ENCODE measurements at regions not wholly inside any gene's neighbourhood (a gene's known extent, or its start where the extent isn't known, plus 50 kb on each side); places are given as distances from the start of the nearest gene placed in this dataset.
"Not testable (repeated sequence)": the region's sequence is repeated elsewhere in the genome, so short reads cannot be mapped to it uniquely, and the experiment has no call there.

DNA sequence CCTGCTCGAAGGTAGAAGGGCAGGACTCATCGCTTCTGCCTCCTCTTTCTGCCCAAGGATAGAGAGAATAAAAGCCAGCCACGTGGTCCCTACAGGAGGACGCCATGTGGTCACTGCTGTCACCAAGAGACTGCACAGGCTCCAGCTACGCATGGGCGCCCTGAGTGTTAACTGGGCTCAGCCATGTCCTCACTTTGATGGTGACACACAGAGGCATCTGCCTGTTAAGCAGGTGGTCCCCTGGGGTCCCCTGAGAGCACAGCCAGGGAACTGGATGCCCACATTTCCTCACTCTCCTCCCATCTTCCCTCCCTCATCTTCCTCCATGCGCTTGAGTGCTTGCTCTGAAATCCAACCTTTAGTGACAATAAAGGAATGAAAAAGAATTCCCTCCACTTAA, 152.6 kb downstream of the LAT start:
- H3K36me3 ChIP-seq (replicated peaks in 1 of 2; ENCODE audit: insufficient read depth in 1 of 2, low read depth in 2 of 2); H3K9me3 ChIP-seq; H3K27ac ChIP-seq; intact Hi-C loops (cut with DNase I); H3K4me3 ChIP-seq; H3K27me3 ChIP-seq; H3K4me1 ChIP-seq; ATAC-seq; DNase-seq: not testable (repeated sequence)
- 62 to 63% methylated on average over 7 of the region's 7 CpGs for WGBS, 2 donors

DNA sequence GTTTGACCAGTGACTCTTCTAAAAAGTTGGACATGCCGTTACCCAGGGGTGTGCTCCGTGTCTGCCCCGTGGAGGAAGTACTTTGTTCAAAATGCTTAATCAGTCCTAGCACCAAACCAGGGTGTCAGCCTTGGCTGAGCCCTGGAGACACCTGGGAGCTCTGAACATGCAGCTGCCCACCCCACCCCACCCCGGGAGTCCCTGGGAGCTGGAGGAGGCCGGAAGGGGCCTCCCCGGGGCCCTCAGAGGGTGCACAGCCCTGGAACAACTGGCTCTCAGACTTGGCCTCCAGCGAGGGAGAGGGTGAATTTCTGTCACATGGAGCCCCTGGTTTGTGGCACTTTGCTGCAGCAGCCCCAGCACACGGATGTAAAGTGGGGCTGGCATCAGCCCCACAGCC, 152.1 kb downstream of the LAT start:
- intact Hi-C loops (cut with DNase I); H3K27me3 ChIP-seq; H3K4me3 ChIP-seq; H3K27ac ChIP-seq; H3K36me3 ChIP-seq (replicated peaks in 1 of 2; ENCODE audit: insufficient read depth in 1 of 2, low read depth in 2 of 2); H3K4me1 ChIP-seq; ATAC-seq; DNase-seq; H3K9me3 ChIP-seq: not testable (repeated sequence)
- WGBS, 2 donors: 56 to 62% methylated on average over 4 to 8 of the region's 8 CpGs

DNA sequence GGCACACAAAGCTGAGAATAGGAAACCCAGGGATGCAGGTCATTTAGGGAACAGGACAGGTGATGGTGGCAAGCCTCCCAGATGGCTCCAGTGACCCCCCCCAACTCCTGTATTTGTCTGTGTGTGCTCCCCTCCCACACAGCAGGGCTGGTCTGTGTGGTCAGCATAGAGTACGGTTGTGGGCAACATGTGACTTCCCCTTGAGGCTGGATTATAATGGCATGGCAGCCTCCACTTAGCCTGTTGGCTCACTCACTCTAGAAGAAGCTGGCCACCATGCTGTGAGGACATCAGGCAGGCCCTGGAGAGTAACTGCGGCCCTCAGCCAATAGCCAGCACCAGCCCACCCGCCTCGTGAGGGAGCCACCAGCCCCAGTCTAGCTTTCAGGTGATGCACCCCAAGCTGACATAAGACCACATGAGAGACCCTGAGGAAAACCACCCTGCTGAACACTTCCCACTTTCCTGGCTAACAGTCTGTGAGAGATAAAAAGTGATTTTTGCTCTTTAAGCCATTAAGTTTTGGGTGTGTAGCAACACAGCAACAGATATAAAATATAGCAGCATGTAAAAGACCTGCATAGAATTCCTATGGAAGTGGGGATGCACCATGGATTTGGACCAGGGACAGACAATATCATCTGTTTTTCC, 151.3 kb downstream of the LAT start:
- H3K27me3 ChIP-seq; intact Hi-C loops (cut with DNase I); H3K27ac ChIP-seq; H3K4me3 ChIP-seq; H3K9me3 ChIP-seq; ATAC-seq; DNase-seq; H3K4me1 ChIP-seq; H3K36me3 ChIP-seq (replicated peaks in 1 of 2; ENCODE audit: insufficient read depth in 1 of 2, low read depth in 2 of 2): not testable (repeated sequence)
- WGBS, 2 donors: 81 to 87% methylated on average over 4 of the region's 4 CpGs

DNA sequence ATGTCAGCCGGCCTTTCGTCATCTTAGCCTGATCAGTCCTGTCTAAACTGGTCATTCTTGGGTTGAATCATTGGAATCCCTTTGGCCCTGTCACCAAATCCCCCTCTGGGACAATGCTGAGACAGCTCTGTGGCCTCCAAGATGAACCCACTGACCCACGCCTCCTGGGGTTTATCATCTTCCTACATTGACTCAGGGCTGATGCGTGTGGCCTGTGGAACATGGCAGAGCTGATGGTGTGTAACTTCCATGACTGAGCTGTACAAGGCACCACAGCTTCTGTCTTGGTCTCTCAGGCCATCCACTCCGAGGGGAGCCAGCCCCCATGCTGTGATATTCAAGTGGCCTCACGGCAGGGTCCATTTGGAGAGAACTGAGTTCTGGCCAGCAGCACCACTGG, 150.2 kb downstream of the LAT start:
- H3K4me1 ChIP-seq; H3K27me3 ChIP-seq; H3K36me3 ChIP-seq (replicated peaks in 1 of 2; ENCODE audit: insufficient read depth in 1 of 2, low read depth in 2 of 2); H3K27ac ChIP-seq; H3K4me3 ChIP-seq; ATAC-seq; DNase-seq; H3K9me3 ChIP-seq; intact Hi-C loops (cut with DNase I): not testable (repeated sequence)
- WGBS, 2 donors: 92 to 94% methylated on average over 3 to 4 of the region's 6 CpGs

DNA sequence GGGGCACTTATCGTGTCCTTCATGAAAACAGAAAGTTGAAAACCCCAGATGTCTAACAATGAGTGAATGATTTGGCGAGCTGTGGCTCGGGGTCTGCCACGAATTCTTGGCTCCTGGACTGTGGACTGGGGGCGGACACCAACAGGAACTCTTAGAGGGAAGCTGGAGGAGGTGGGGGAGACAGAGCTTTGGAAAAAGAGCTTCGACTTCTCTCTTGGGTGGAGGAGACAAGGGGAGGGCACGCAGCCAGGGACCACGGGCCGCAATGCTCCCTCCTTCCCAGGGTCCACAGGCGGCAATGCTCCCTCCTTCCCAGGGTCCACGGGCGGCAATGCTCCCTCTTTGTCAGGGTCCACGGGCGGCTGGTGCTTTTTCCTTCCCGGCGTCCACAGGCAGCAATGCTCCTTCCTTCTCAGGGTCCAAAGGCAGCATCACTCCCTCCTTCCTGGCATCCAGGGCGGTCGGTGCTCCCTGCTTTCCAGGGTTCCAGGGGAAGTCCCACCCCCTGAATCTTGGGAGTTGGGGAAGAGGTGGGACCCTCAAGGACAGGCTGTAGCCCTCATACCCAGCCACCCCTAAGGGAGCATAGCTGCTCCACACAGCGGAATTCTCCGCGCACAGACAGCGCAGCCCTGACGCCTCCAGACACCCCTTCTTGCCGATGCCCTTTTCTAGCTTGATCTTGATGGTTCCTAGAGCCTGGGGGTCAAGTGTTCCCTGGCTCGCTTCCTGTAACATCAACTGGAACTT, 149.0 kb downstream of the LAT start:
- H3K9me3 ChIP-seq; H3K36me3 ChIP-seq (replicated peaks in 1 of 2; ENCODE audit: insufficient read depth in 1 of 2, low read depth in 2 of 2); H3K4me1 ChIP-seq; H3K4me3 ChIP-seq; H3K27ac ChIP-seq; H3K27me3 ChIP-seq; ATAC-seq; intact Hi-C loops (cut with DNase I); DNase-seq: not testable (repeated sequence)
- 73 to 76% methylated on average over 22 to 25 of the region's 25 CpGs for WGBS, 2 donors

DNA sequence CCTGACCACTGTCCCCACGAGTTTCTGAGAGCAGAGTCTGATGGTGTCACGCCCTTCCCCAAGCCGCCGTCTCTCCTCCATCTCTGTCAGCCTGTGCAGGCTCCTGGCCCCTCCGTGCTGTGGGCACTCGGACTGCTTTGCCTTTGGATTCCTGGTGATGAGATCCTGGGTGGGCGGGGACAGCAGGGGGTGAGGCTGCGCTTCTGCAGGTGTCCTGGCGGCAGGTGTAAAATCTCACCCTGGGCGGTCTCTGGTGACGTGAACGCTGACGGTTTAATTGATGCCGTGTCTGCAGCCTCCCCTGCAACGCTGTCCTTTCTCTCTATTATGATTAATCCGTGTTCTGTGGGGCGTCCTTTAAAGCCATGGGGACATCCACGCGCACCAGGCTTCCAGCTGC, 148.0 kb downstream of the LAT start:
- H3K36me3 ChIP-seq (replicated peaks in 1 of 2; ENCODE audit: insufficient read depth in 1 of 2, low read depth in 2 of 2); H3K27ac ChIP-seq; H3K4me3 ChIP-seq; H3K4me1 ChIP-seq; intact Hi-C loops (cut with DNase I); H3K27me3 ChIP-seq; H3K9me3 ChIP-seq; ATAC-seq; DNase-seq: not testable (repeated sequence)
- WGBS, 2 donors: 50 to 63% methylated on average over 4 to 15 of the region's 19 CpGs

DNA sequence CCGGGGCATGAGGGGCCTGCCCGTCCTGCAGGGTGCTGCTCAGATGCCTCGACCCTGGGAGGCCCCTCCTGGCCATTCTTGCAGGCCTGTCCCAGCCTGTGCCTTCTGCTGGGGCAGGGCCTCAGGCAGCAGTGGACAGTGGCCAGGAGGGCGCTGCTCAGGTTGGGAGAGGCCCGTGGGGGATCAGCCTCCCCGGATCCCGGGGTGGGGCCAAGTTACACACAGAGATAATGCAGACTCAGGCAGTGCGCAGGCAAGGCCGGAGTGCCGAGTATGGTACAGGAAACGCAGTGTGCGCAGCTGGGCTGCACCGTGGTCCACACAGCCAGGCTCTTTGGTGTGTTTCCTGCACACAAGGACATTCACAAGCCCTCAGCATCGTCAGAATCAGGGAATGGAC, 147.6 kb downstream of the LAT start:
- intact Hi-C loops (cut with DNase I); H3K4me1 ChIP-seq; H3K27ac ChIP-seq; H3K36me3 ChIP-seq (replicated peaks in 1 of 2; ENCODE audit: insufficient read depth in 1 of 2, low read depth in 2 of 2); ATAC-seq; H3K27me3 ChIP-seq; H3K4me3 ChIP-seq; H3K9me3 ChIP-seq; DNase-seq: not testable (repeated sequence)
- WGBS, 2 donors: 20 to 73% methylated on average over 1 to 11 of the region's 14 CpGs

DNA sequence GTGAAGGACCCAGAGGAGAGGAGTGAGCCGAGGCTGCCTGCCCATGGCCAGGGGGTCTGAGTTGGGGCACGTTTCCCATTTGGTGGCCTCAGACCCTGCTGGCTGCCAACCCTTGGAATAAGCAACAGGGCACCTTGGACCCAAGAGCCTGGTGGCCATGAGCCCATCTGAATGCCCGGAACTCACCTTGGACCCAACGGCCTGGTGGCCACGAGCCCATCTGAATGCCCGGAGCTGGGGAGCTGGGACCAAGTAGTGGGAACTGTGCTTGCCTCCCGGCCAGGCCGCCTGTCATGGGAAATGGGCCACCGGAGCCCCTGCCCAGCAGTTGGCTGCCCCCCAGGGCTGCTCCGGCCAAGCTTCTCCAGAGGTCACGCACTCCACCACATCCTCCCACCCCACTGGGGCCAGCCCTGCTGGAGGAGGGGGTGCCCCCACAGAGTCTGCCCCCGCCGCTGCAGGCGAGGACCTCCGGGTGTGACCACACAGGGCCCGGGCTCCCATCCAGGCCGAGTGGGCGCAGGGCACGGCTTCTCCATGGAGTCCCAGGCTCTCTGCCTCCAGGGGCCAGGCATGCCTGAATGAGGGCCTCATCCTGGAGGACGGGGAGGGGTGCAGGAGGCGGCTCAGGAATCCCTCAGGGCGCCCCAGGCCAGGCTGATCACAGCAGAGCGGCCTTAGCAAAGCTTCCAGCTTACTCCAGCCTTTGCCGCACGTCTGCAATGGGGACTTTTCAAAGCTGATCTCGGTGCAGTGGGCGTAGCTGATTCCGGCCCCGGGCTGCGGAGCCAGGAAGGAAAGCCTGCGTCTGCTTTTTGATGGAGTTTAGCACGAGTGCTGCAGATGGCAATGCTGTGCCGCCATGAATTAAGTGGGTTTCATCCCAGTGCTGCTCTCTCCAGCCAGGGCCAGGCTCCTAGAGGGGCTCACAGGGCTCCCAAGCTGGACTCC, 146.3 kb downstream of the LAT start:
- H3K4me3 ChIP-seq; H3K4me1 ChIP-seq; intact Hi-C loops (cut with DNase I); H3K27ac ChIP-seq; DNase-seq; H3K36me3 ChIP-seq (replicated peaks in 1 of 2; ENCODE audit: insufficient read depth in 1 of 2, low read depth in 2 of 2); H3K9me3 ChIP-seq; H3K27me3 ChIP-seq: not testable (repeated sequence)
- peak; percentile 37 for ATAC-seq
- 54 to 55% methylated on average over 5 to 29 of the region's 33 CpGs for WGBS, 2 donors

DNA sequence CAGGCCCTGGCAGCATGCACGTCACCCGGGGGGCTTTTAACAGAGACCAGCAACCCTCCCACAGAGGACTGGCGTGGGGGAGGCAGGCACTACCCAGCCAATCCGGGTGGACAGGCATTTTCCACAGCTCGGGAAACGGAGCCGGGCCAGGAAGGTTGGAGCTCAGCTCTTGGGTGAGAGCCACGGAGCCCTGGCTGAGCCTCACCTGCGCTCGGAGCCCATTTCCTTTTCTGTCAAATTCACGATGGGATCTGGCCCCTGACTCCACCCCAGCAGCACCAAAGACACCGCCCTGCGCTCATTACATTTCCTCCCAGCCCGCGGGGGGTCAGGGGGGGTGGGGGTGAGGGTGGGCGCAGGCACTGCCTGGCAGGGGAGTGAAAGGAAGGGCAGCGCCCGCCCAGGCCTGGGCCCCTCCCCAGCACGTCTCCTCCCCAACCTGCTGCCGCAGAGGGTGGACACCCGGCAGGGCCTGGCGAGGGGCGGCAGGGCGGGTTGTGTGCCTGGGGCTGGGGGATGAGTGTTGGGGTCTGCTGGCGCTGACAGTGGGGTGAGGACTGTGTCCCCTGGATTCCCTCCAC, 145.4 kb downstream of the LAT start:
- H3K9me3 ChIP-seq; ATAC-seq; H3K27me3 ChIP-seq; H3K4me3 ChIP-seq; H3K27ac ChIP-seq; H3K36me3 ChIP-seq (replicated peaks in 1 of 2; ENCODE audit: insufficient read depth in 1 of 2, low read depth in 2 of 2); intact Hi-C loops (cut with DNase I); DNase-seq; H3K4me1 ChIP-seq: not testable (repeated sequence)
- 64 to 73% methylated on average over 5 to 10 of the region's 25 CpGs for WGBS, 2 donors

DNA sequence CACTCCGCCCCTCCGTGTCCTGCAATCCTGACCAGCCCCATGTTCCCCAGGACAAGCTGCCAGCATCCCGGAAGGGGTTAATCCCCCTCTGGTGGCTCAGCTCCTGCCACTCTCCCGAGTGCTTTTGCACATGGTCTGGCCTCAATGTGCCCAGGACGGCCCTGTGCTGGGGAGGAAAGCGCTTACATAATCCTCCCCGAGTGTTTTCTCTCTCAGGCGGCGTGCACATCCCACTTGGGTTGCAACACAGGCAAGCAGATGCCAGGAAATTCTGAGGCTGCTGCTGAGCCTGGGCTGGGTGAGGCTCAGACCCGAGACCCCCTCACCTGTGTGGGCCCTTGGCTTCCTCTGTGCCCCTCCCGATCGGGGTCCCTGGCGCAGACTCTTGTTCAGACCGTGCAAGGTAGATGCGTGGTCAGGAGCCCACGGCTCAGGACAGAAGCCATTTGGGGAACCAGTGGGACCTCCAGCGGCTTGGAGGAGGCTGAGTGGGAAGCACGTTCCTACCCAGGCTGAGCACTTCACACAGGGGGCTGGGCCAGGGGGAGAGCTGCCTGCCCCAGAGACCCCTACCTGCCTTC, 144.7 kb downstream of the LAT start:
- H3K4me1 ChIP-seq; H3K36me3 ChIP-seq (replicated peaks in 1 of 2; ENCODE audit: insufficient read depth in 1 of 2, low read depth in 2 of 2); intact Hi-C loops (cut with DNase I); H3K4me3 ChIP-seq; H3K9me3 ChIP-seq; H3K27ac ChIP-seq; ATAC-seq; H3K27me3 ChIP-seq: not testable (repeated sequence)
- DNase-seq: peak in 1 of 4 donors; percentile 22
- WGBS, 2 donors: 43 to 54% methylated on average over 9 to 16 of the region's 18 CpGs

Measured in body of pancreas (tissue), 4 donors.